Right hindlimb (tissue), 1 donor: ENCODE measurements at regions not wholly inside any gene's neighbourhood (a gene's known extent, or its start where the extent isn't known, plus 50 kb on each side); places are given as distances from the start of the nearest gene placed in this dataset.
"Not testable (repeated sequence)": the region's sequence is repeated elsewhere in the genome, so short reads cannot be mapped to it uniquely, and the experiment has no call there.

Experiments used
- DNase-seq: peaks from one replicate; pipeline ENCODE4 v3.0.0-alpha.2; 2018

GRCh38 chr5:86442036-86442745 lies 175.6 kb upstream of the COX7C start:
- no peak for DNase-seq

- DNase-seq = no peak
These were observed 170.4 kb upstream of the COX7C start for GRCh38 chr5:86447362-86447761.

GRCh38 chr5:86452251-86452650 lies 165.5 kb upstream of the COX7C start:
- no peak for DNase-seq

GRCh38 chr5:86460519-86460918 lies 157.2 kb upstream of the COX7C start:
- DNase-seq = no peak

- no peak for DNase-seq
These were observed 156.4 kb upstream of the COX7C start for GRCh38 chr5:86461169-86461956.

GRCh38 chr5:86463339-86463738 lies 154.4 kb upstream of the COX7C start:
- DNase-seq = no peak

GRCh38 chr5:86465052-86465838 lies 152.5 kb upstream of the COX7C start:
- no peak for DNase-seq

GRCh38 chr5:86466721-86467120 lies 151.0 kb upstream of the COX7C start:
- DNase-seq = not testable (repeated sequence)

GRCh38 chr5:86482008-86482407 lies 135.7 kb upstream of the COX7C start:
- no peak for DNase-seq

GRCh38 chr5:86493777-86494176 lies 124.0 kb upstream of the COX7C start:
- DNase-seq = no peak

- no peak for DNase-seq
These were observed 116.8 kb upstream of the COX7C start for GRCh38 chr5:86500947-86501346.

- DNase-seq = no peak
These were observed 110.2 kb upstream of the COX7C start for GRCh38 chr5:86507574-86507973.

GRCh38 chr5:86510330-86510915 lies 107.3 kb upstream of the COX7C start:
- not testable (repeated sequence) for DNase-seq

- DNase-seq = no peak
These were observed 94.0 kb upstream of the COX7C start for GRCh38 chr5:86523718-86524117.

- DNase-seq = no peak
These were observed 92.1 kb upstream of the COX7C start for GRCh38 chr5:86525622-86526021.

- DNase-seq = no peak
These were observed 90.9 kb upstream of the COX7C start for GRCh38 chr5:86526811-86527348.

GRCh38 chr5:86532429-86532828 lies 85.3 kb upstream of the COX7C start:
- no peak for DNase-seq

- DNase-seq = no peak
These were observed 81.3 kb upstream of the COX7C start for GRCh38 chr5:86536396-86536795.

GRCh38 chr5:86542532-86542931 lies 75.2 kb upstream of the COX7C start:
- DNase-seq = no peak

GRCh38 chr5:86546044-86546443 lies 71.7 kb upstream of the COX7C start:
- no peak for DNase-seq

GRCh38 chr5:86546582-86546981 lies 71.2 kb upstream of the COX7C start:
- no peak for DNase-seq

- DNase-seq = no peak
These were observed 63.1 kb upstream of the COX7C start for GRCh38 chr5:86554638-86555037.

- DNase-seq = no peak
These were observed 59.8 kb upstream of the COX7C start for GRCh38 chr5:86557920-86558319.
